GM12874 (cell line): ENCODE measurements at regions not wholly inside any gene's neighbourhood (a gene's known extent, or its start where the extent isn't known, plus 50 kb on each side); places are given as distances from the start of the nearest gene placed in this dataset.

Source experiments
- CTCF ChIP-seq: IDR thresholded peaks from 2 replicates; pipeline ENCODE4 v1.5.1; 2011; ENCODE audit warnings: low read depth, mild to moderate bottlenecking, control low read depth, low read length, moderate library complexity; ENCODE audit not compliant: insufficient read depth

DNA sequence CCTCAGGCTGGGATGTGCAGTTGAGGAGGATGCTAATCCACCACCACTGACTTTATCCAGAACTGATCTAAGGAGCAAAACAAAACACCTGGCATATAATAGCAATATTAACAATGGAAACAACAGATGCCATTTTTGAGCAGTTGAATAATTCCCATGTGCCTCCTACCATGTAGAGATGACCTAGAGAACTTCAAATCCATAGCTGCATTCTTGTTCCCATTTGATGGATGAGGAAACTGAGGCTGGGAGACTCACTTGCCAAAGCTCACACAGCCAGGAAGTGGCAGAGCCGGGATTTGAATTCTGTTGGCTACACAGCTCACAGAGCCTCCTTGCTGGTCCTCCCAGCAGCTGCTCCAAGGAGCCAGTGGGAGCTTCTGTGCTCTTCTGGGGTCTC lies 155.8 kb upstream of the MYL2 start:
- TF ChIP-seq CTCF, result no peak

DNA sequence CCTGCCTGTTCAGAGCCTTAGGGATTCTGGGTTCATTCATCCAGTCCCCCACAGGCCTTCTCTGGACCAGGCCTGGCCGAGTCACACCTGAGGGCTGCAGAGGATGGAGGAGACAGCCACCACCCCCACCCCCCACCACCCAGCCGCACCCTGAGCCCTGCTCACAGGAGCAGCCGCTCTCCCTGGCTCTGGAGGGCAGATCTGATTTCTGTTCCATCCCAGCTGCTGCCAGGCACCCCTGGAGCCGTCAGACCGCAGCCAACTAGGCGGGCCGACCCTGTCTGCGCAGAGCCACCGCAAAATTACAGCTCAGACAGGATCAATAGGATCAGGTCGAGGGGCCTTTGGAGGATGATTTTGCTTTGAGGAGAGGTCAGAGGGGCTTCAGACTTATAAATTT lies 154.6 kb upstream of the MYL2 start:
- no peak for TF ChIP-seq CTCF

GRCh38 chr12:111074559-111074958 lies 154.2 kb upstream of the MYL2 start:
- TF ChIP-seq CTCF, result no peak

DNA sequence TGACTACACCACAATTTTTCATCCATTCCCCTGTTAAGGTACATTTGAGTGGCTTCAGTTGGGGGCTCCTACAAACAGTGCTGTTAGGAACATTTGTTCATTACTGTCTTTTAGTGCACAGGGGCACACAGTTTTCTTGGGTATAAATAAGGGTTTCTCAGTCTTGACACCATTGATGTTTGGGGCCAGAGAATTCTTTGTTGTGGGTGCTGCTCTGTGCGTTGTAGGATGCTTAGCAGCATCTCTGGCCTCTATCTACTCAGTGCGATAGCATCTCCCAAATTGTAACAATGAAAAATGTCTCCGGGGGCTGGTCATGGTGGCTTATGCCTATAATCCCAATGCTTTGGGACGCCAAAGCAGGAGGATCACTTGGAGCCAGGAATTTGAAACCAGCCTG lies 153.0 kb upstream of the MYL2 start:
- TF ChIP-seq CTCF, result no peak

- no peak for TF ChIP-seq CTCF
These were observed 151.9 kb upstream of the MYL2 start for GRCh38 chr12:111072299-111072698.

DNA sequence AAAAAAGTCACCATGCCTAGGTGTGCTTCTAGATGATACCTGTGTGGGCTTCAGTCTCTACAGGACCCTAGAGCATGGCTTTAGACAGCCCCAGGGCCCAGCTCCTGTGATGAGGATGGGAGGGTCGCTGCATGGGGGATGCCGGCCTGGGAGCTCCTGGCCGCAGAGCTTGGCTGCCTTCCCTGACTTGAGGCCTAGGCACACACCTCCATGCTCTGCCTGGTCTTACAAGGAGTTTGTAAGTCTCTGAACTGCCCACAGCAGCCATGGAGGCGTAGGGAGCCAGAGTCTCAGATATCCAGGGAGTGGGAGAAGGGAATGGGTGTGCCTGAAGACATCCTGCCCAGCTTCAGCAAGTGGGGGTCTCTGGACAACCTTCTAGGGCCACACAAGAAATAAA lies 149.5 kb upstream of the MYL2 start:
- no peak for TF ChIP-seq CTCF

DNA sequence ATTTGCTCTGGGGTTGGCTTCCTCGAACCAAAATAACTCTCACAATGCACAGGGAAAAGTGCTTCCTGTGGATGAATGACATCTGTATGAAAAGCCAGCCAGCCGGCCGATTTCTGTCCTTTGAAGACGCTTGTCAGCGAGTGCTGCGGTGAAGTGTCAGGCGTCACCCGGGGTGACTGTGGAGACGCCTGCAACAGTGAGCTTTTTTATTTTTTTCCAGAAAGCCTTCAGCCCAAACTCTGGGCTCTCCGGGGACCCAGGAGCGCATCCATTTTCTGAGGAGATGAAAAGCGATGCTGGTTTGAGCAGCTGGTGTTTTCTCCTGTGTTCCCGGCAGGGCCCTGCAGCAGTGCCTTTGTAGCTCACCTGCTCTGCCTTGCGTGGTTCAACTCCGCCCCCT lies 147.9 kb upstream of the MYL2 start:
- no peak for TF ChIP-seq CTCF

GRCh38 chr12:111067498-111067897 lies 147.1 kb upstream of the MYL2 start:
- no peak for TF ChIP-seq CTCF
